Vagina (tissue), 2 donors: ENCODE measurements at regions not wholly inside any gene's neighbourhood (a gene's known extent, or its start where the extent isn't known, plus 50 kb on each side); places are given as distances from the start of the nearest gene placed in this dataset.

Experiments
- CTCF ChIP-seq, 3 experiments: fragments of 450-650 bp in 2 of 3; fragments of 200-600 bp in 1 of 3; sonication (generic) in 1 of 3; IDR thresholded peaks; one replicate each; pipeline ENCODE4 v1.5.1; 2017 to 2019; ENCODE audit warnings: antibody characterized with exemption in 3 of 3, mild to moderate bottlenecking in 2 of 3, moderate library complexity in 2 of 3
- POLR2AphosphoS5 ChIP-seq, 2 donors: sonication (generic); formaldehyde crosslinking; IDR thresholded peaks; one replicate each; pipeline ENCODE4 v1.9.0; 2017; ENCODE audit warnings: antibody characterized with exemption in 2 of 2, mild to moderate bottlenecking in 2 of 2, low read depth in 1 of 2; ENCODE audit not compliant: insufficient read depth in 1 of 2

- TF ChIP-seq CTCF (IDR thresholded peaks at IDR 0.05), result no peak
- no peak for TF ChIP-seq POLR2AphosphoS5 (IDR thresholded peaks at IDR 0.05; ENCODE audit: insufficient read depth in 1 of 2, low read depth in 1 of 2)
Observed at GRCh38 chr5:57608542-57608941, 125.9 kb upstream of the ACTBL2 start.
